Tibial nerve (tissue), 4 donors: ENCODE measurements at regions not wholly inside any gene's neighbourhood (a gene's known extent, or its start where the extent isn't known, plus 50 kb on each side); places are given as distances from the start of the nearest gene placed in this dataset.
A peak's percentile ranks its signal among the peaks of the same experiment; 100 is the strongest.

Source experiments
- DNase-seq, 2 donors: peaks; one replicate each; pipeline ENCODE4 v3.0.0-alpha.2; 2019; ENCODE audit warnings: low spot score in 2 of 2
- H3K27ac ChIP-seq, 4 donors: fragments of 200-600 bp; sonication (generic) in 3 of 4; one replicate each; pipeline ENCODE4 v1.5.1; 2017 to 2019; ENCODE audit warnings: mild to moderate bottlenecking in 1 of 4
- H3K27me3 ChIP-seq, 2 donors: fragments of 200-600 bp; sonication (generic) in 1 of 2; one replicate each; pipeline versions ENCODE4 v1.5.1 to v1.6.0; 2017 to 2019
- H3K36me3 ChIP-seq, 3 donors: fragments of 200-600 bp; sonication (generic); one replicate each; pipeline ENCODE4 v1.5.1; 2018 to 2019
- H3K4me1 ChIP-seq, 4 donors: fragments of 200-600 bp; sonication (generic) in 3 of 4; one replicate each; pipeline ENCODE4 v1.5.1; 2017 to 2019
- H3K4me3 ChIP-seq, 4 donors: fragments of 200-600 bp; sonication (generic) in 3 of 4; one replicate each; pipeline ENCODE4 v1.5.1; 2017 to 2019; ENCODE audit warnings: mild to moderate bottlenecking in 1 of 4, moderate library complexity in 1 of 4
- H3K9me3 ChIP-seq, 4 donors: fragments of 200-600 bp; sonication (generic) in 3 of 4; one replicate each; pipeline ENCODE4 v1.5.1; 2017 to 2019
- CTCF ChIP-seq, 5 experiments: fragments of 200-600 bp in 3 of 5; fragments of 450-650 bp in 2 of 5; sonication (generic) in 3 of 5; IDR thresholded peaks; one replicate each; pipeline ENCODE4 v1.5.1; 2016 to 2019; ENCODE audit warnings: antibody characterized with exemption in 5 of 5, mild to moderate bottlenecking in 3 of 5, moderate library complexity in 2 of 5
- EP300 ChIP-seq, 2 donors: sonication (generic); formaldehyde crosslinking; IDR thresholded peaks; one replicate each; pipeline ENCODE4 v1.6.1; 2017; ENCODE audit warnings: antibody characterized with exemption in 2 of 2, mild to moderate bottlenecking in 1 of 2
- POLR2A ChIP-seq, 2 donors: fragments of 450-650 bp; IDR thresholded peaks; one replicate each; pipeline ENCODE4 v1.6.1; 2017; ENCODE audit warnings: antibody characterized with exemption in 2 of 2, mild to moderate bottlenecking in 2 of 2, moderate library complexity in 2 of 2
- WGBS, 2 donors: methylation state at CpG; one replicate each; pipeline ENCODE4 v1.1.5; 2018; 5-methylcytosine and 5-hydroxymethylcytosine counted together

- TF ChIP-seq CTCF (IDR thresholded peaks at IDR 0.05) (no peak), POLR2A (IDR thresholded peaks at IDR 0.05) (no peak), EP300 (IDR thresholded peaks at IDR 0.05) (peak in 1 of 2 donors; percentile 58)
- Histone ChIP-seq H3K9me3 (no peaks in the 10 kb centered on the region), H3K4me1 (peaks cover 0 to 9% (median 0%) of the 10 kb centered on the region in 4 donors), H3K27me3 (no peaks in the 10 kb centered on the region), H3K27ac (no peak overlapping the region), H3K4me3 (no peak overlapping the region), H3K36me3 (no peaks in the 10 kb centered on the region)
- 69 to 76% methylated on average over 11 of the region's 11 CpGs for WGBS, 2 donors
- DNase-seq: no peak
Measured at GRCh38 chr6:37110500-37111461, 59.2 kb upstream of the PIM1 start.

GRCh38 chr6:37113976-37114375 lies 56.0 kb upstream of the PIM1 start:
- no peaks in the 10 kb centered on the region for H3K36me3 ChIP-seq
- TF ChIP-seq POLR2A (IDR thresholded peaks at IDR 0.05): no peak
- no peak for TF ChIP-seq CTCF (IDR thresholded peaks at IDR 0.05)
- TF ChIP-seq EP300 (IDR thresholded peaks at IDR 0.05): no peak
- H3K4me1 ChIP-seq: peaks cover 0 to 9% (median 0%) of the 10 kb centered on the region in 4 donors
- no peaks in the 10 kb centered on the region for H3K27me3 ChIP-seq
- no peak overlapping the region for H3K27ac ChIP-seq
- DNase-seq: no peak
- no peak overlapping the region for H3K4me3 ChIP-seq
- WGBS, 2 donors: 89% methylated on average over 4 of the region's 4 CpGs
- no peaks in the 10 kb centered on the region for H3K9me3 ChIP-seq

GRCh38 chr6:37114612-37115011 lies 55.3 kb upstream of the PIM1 start:
- Histone ChIP-seq H3K27ac (no peak overlapping the region), H3K9me3 (no peaks in the 10 kb centered on the region), H3K4me3 (no peak overlapping the region), H3K4me1 (peaks cover 0 to 8% (median 0%) of the 10 kb centered on the region in 4 donors), H3K36me3 (no peaks in the 10 kb centered on the region), H3K27me3 (no peaks in the 10 kb centered on the region)
- no peak for DNase-seq
- WGBS, 2 donors: 89 to 90% methylated on average over 4 of the region's 4 CpGs
- TF ChIP-seq POLR2A (IDR thresholded peaks at IDR 0.05) (no peak), CTCF (IDR thresholded peaks at IDR 0.05) (no peak), EP300 (IDR thresholded peaks at IDR 0.05) (no peak)

GRCh38 chr6:37115236-37115895 lies 54.6 kb upstream of the PIM1 start:
- Histone ChIP-seq H3K27me3 (no peaks in the 10 kb centered on the region), H3K9me3 (no peaks in the 10 kb centered on the region), H3K27ac (no peak overlapping the region), H3K4me1 (peaks cover 0 to under 1% (median 0%) of the 10 kb centered on the region in 4 donors), H3K36me3 (no peaks in the 10 kb centered on the region), H3K4me3 (no peak overlapping the region)
- TF ChIP-seq POLR2A (IDR thresholded peaks at IDR 0.05) (no peak), CTCF (IDR thresholded peaks at IDR 0.05) (no peak), EP300 (IDR thresholded peaks at IDR 0.05) (no peak)
- WGBS, 2 donors: 51 to 54% methylated on average over 10 of the region's 10 CpGs
- DNase-seq: no peak

- no peak overlapping the region for H3K27ac ChIP-seq
- DNase-seq: no peak
- no peak for TF ChIP-seq EP300 (IDR thresholded peaks at IDR 0.05)
- no peak for TF ChIP-seq POLR2A (IDR thresholded peaks at IDR 0.05)
- TF ChIP-seq CTCF (IDR thresholded peaks at IDR 0.05): no peak
- no peaks in the 10 kb centered on the region for H3K9me3 ChIP-seq
- 95 to 98% methylated on average over 2 of the region's 2 CpGs for WGBS, 2 donors
- H3K4me3 ChIP-seq: no peak overlapping the region
- H3K36me3 ChIP-seq: no peaks in the 10 kb centered on the region
- H3K27me3 ChIP-seq: no peaks in the 10 kb centered on the region
- H3K4me1 ChIP-seq: no peaks in the 10 kb centered on the region
Measured at GRCh38 chr6:37116326-37116725, 53.6 kb upstream of the PIM1 start.
